Kidney (tissue), 13 donors: ENCODE measurements at regions not wholly inside any gene's neighbourhood (a gene's known extent, or its start where the extent isn't known, plus 50 kb on each side); places are given as distances from the start of the nearest gene placed in this dataset.

Source experiments
- DNase-seq, 5 donors: peaks; one replicate each; pipeline ENCODE4 v3.0.0-alpha.2; 2013 to 2020
- FAIRE-seq: peaks from 2 replicates; lab custom pipeline; 2012; peaks lifted over from hg19 to GRCh38; lab: Jason Lieb, UNC
- H3K27ac ChIP-seq, 2 donors: one replicate each; pipeline ENCODE4 v1.7.0; 2013; ENCODE audit warnings: low read depth in 2 of 2, low read length in 2 of 2, inconsistent platforms in 1 of 2
- H3K27me3 ChIP-seq: one replicate; pipeline ENCODE4 v1.7.1; 2013; ENCODE audit warnings: low read length, inconsistent platforms; ENCODE audit not compliant: control insufficient read depth, insufficient read depth
- H3K36me3 ChIP-seq, 3 donors: one replicate each; pipeline versions ENCODE4 v1.7.0 to v1.7.1; 2013; ENCODE audit warnings: low read length in 3 of 3, control low read depth in 1 of 3, inconsistent platforms in 1 of 3; ENCODE audit not compliant: insufficient read depth in 3 of 3, control insufficient read depth in 2 of 3
- H3K4me1 ChIP-seq, 3 donors: one replicate each; pipeline versions ENCODE4 v1.7.0 to v1.7.1; 2013; ENCODE audit warnings: low read length in 3 of 3, inconsistent platforms in 1 of 3, low read depth in 1 of 3; ENCODE audit not compliant: control insufficient read depth in 2 of 3, insufficient read depth in 2 of 3
- H3K4me3 ChIP-seq, 3 donors: one replicate each; pipeline versions ENCODE4 v1.7.0 to v1.8.1; 2013; ENCODE audit warnings: low read length in 3 of 3, control low read depth in 1 of 3, inconsistent platforms in 1 of 3
- H3K9ac ChIP-seq, 3 donors: one replicate each; pipeline versions ENCODE4 v1.7.0 to v1.7.1; 2013; ENCODE audit warnings: low read length in 3 of 3, control low read depth in 1 of 3, inconsistent platforms in 1 of 3
- H3K9me3 ChIP-seq, 3 donors: one replicate each; pipeline versions ENCODE4 v1.7.0 to v1.7.1; 2013; ENCODE audit warnings: low read length in 3 of 3, control low read depth in 1 of 3, inconsistent platforms in 1 of 3; ENCODE audit not compliant: control insufficient read depth in 2 of 3, insufficient read depth in 1 of 3
- CTCF ChIP-seq: IDR thresholded peaks from 3 replicates; pipeline ENCODE4 v1.5.1; 2012; ENCODE audit warnings: mild to moderate bottlenecking, moderate library complexity, borderline replicate concordance; ENCODE audit not compliant: insufficient read depth; ENCODE audit errors: extremely low read depth
- intact Hi-C: fragments of 100-400 bp; cut with DNase I; formaldehyde crosslinking; loops from one replicate; pipeline ENCODE4 v1.11.1; 2022
- donor health status: control.
- donor health status: control.
- donor health status: control.
- donor health status: control.
- donor health status: control.
- donor health status: DM: yes; HTN: yes; CAD: no.
- donor health status: Normal renal cell carcinoma (clear cell type).

- DNase-seq (no peak), FAIRE-seq (no peak)
- Histone ChIP-seq H3K4me1 (no peaks in the 10 kb centered on the region), H3K9ac (no peak overlapping the region), H3K36me3 (no peaks in the 10 kb centered on the region), H3K27me3 (no peaks in the 10 kb centered on the region), H3K4me3 (no peak overlapping the region), H3K27ac (no peak overlapping the region), H3K9me3 (peaks cover 2 to 7% (median 3%) of the 10 kb centered on the region in 3 donors)
- intact Hi-C loops: no loop called here
- no peak for TF ChIP-seq CTCF
These were observed 401.5 kb downstream of the PPP3CA start for GRCh38 chr4:100945789-100946188.

GRCh38 chr4:100938698-100939097 is 408.6 kb downstream of the PPP3CA start:
- Histone ChIP-seq H3K4me3 (no peak overlapping the region), H3K27me3 (no peaks in the 10 kb centered on the region), H3K9me3 (peaks cover 0 to 7% (median 3%) of the 10 kb centered on the region in 3 donors), H3K36me3 (no peaks in the 10 kb centered on the region), H3K27ac (no peak overlapping the region), H3K4me1 (no peaks in the 10 kb centered on the region), H3K9ac (no peak overlapping the region)
- FAIRE-seq (no peak), DNase-seq (no peak)
- intact Hi-C loops: no loop called here
- no peak for TF ChIP-seq CTCF

GRCh38 chr4:100936661-100937375 is 410.5 kb downstream of the PPP3CA start:
- Histone ChIP-seq H3K36me3 (no peaks in the 10 kb centered on the region), H3K9ac (no peak overlapping the region), H3K27me3 (no peaks in the 10 kb centered on the region), H3K27ac (no peak overlapping the region), H3K4me1 (no peaks in the 10 kb centered on the region), H3K9me3 (no peaks in the 10 kb centered on the region), H3K4me3 (no peak overlapping the region)
- intact Hi-C loops: no loop called here
- no peak for TF ChIP-seq CTCF
- DNase-seq: peak in 1 of 5 donors; percentile 34
- FAIRE-seq: no peak
